ENCODE measurements at regions not wholly inside any gene's neighbourhood (a gene's known extent, or its start where the extent isn't known, plus 50 kb on each side); places are given as distances from the start of the nearest gene placed in this dataset.

- Histone ChIP-seq H3K4me2 (ENCODE audit: low read length) (no peak overlapping the region), H3K27me3 (ENCODE audit: insufficient read depth, low read length) (peaks cover 31% of the 10 kb centered on the region), H2AFZ (ENCODE audit: low read depth, low read length, poor library complexity, severe bottlenecking) (no peak overlapping the region), H3K9me3 (ENCODE audit: control insufficient read depth in 1 of 2, insufficient read depth in 1 of 2, low read depth in 1 of 2, low read length in 2 of 2) (no peaks in the 10 kb centered on the region), H3K9me2 (ENCODE audit: insufficient read depth) (no peaks in the 10 kb centered on the region), H3K4me3 (replicated peaks in 1 of 2; ENCODE audit: low read depth in 1 of 2, low read length in 2 of 2) (no peak overlapping the region), H4K20me1 (ENCODE audit: insufficient read depth) (no peaks in the 10 kb centered on the region), H3K4me1 (ENCODE audit: control insufficient read depth in 1 of 2, insufficient read depth in 2 of 2, low read length in 2 of 2) (no peaks in the 10 kb centered on the region), H3K36me3 (ENCODE audit: control insufficient read depth in 1 of 2, insufficient read depth in 2 of 2, low read length in 2 of 2) (no peaks in the 10 kb centered on the region), H3K79me2 (ENCODE audit: insufficient read depth, low read length) (no peaks in the 10 kb centered on the region), H3K27ac (ENCODE audit: low read depth, low read length) (no peak overlapping the region), H3K9ac (ENCODE audit: low read length) (no peak overlapping the region)
- ChIA-PET CTCF (no interaction called here), POLR2A (no interaction called here), RAD21 (ENCODE audit: low non-redundant PET in 1 of 2, low total read pairs in 2 of 2, uncharacterized antibody in 2 of 2, unreplicated experiment in 2 of 2) (no interaction called here)
- ATAC-seq (no peak), DNase-seq (ENCODE audit: low read depth, low spot score) (no peak)
- intact Hi-C loops (cut with micrococcal nuclease), result no loop called here
- TF ChIP-seq CTCF (IDR thresholded peaks at IDR 0.05 in 2 of 3, conservative IDR thresholded peaks at IDR 0.05 in 1 of 3; ENCODE audit: borderline replicate concordance in 1 of 3, insufficient read depth in 1 of 3, low read depth in 2 of 3, low read length in 2 of 3) (no peak), SRF (IDR thresholded peaks at IDR 0.05; ENCODE audit: low read depth) (no peak), POLR2A (IDR thresholded peaks at IDR 0.05; ENCODE audit: borderline replicate concordance, extremely low read depth, insufficient read depth, insufficient read length) (no peak), REST (IDR thresholded peaks at IDR 0.05; ENCODE audit: low read depth) (no peak), ZNF274 (IDR thresholded peaks at IDR 0.05; ENCODE audit: low read depth, low read length) (no peak), TCF7L2 (IDR thresholded peaks at IDR 0.05; ENCODE audit: borderline replicate concordance, extremely low read depth, insufficient read depth, insufficient read length) (no peak), ZBTB33 (IDR thresholded peaks at IDR 0.05; ENCODE audit: extremely low read depth, insufficient replicate concordance, low read length) (no peak), CEBPB (IDR thresholded peaks at IDR 0.05; ENCODE audit: low read depth) (no peak), CBX3 (IDR thresholded peaks at IDR 0.05; ENCODE audit: low read depth) (no peak), MAX (IDR thresholded peaks at IDR 0.05) (no peak), ZFX (IDR thresholded peaks at IDR 0.05) (no peak), RAD21 (IDR thresholded peaks at IDR 0.05; ENCODE audit: low read depth) (no peak), EZH2 (IDR thresholded peaks at IDR 0.05) (no peak), JUND (IDR thresholded peaks at IDR 0.05) (no peak), YY1 (IDR thresholded peaks at IDR 0.05; ENCODE audit: extremely low read depth, insufficient replicate concordance, low read depth, low read length) (no peak), EGR1 (IDR thresholded peaks at IDR 0.05; ENCODE audit: low read depth) (no peak)
- no TSS peak for BruUV-seq (replicated peaks)
Measured at GRCh38 chr1:34367954-34368353, 191.2 kb downstream of the C1orf94 start.

All from HCT116 (cell line).